H1 (cell line): ENCODE measurements at regions not wholly inside any gene's neighbourhood (a gene's known extent, or its start where the extent isn't known, plus 50 kb on each side); places are given as distances from the start of the nearest gene placed in this dataset.

Experiments used
- CTCF ChIA-PET: fragments of 300-600 bp; sonication (Branson Sonifier 250); formaldehyde crosslinking; loops from one replicate; lab custom pipeline; 2021; ENCODE audit not compliant: partially characterized antibody; lab: Charles Lee
- POLR2A ChIA-PET: fragments of 300-600 bp; sonication (Branson Sonifier 250); formaldehyde crosslinking; loops from one replicate; lab custom pipeline; 2021; ENCODE audit warnings: inconsistent platforms; ENCODE audit not compliant: partially characterized antibody; lab: Charles Lee
- DNase-seq, 2 experiments: peaks; one replicate each; pipeline versions ENCODE4 v3.0.0 to v3.0.0-alpha.2; 2010 to 2022; ENCODE audit warnings: low spot score in 2 of 2, low read depth in 1 of 2, mixed read lengths in 1 of 2
- FAIRE-seq: peaks from 2 replicates; lab custom pipeline; 2011; peaks lifted over from hg19 to GRCh38; lab: Jason Lieb, UNC
- H2AFZ ChIP-seq: 2 replicates; pipeline ENCODE4 v1.8.1; 2012; ENCODE audit warnings: low read length, inconsistent platforms
- H2AK5ac ChIP-seq: 2 replicates; pipeline ENCODE4 v1.6.1; 2013; ENCODE audit warnings: low read depth, low read length
- H2BK120ac ChIP-seq: replicated peaks from 2 replicates; pipeline ENCODE3; 2013; ENCODE audit warnings: low read depth, low read length, inconsistent platforms
- H2BK12ac ChIP-seq: 2 replicates; pipeline ENCODE4 v1.6.1; 2013; ENCODE audit warnings: low read depth, low read length
- H2BK15ac ChIP-seq: 2 replicates; pipeline ENCODE4 v1.6.1; 2013; ENCODE audit warnings: low read length
- H2BK20ac ChIP-seq: 2 replicates; pipeline ENCODE4 v1.6.1; 2013; ENCODE audit warnings: low read length
- H2BK5ac ChIP-seq: 2 replicates; pipeline ENCODE4 v1.6.1; 2013; ENCODE audit warnings: low read depth, low read length
- H3K14ac ChIP-seq: 2 replicates; pipeline ENCODE4 v1.6.1; 2013; ENCODE audit warnings: inconsistent platforms; ENCODE audit not compliant: insufficient read length
- H3K18ac ChIP-seq: 2 replicates; pipeline ENCODE4 v1.6.1; 2013; ENCODE audit warnings: low read length; ENCODE audit errors: extremely low read depth
- H3K23ac ChIP-seq: 2 replicates; pipeline ENCODE4 v1.6.1; 2013; ENCODE audit warnings: inconsistent platforms; ENCODE audit not compliant: insufficient read length
- H3K23me2 ChIP-seq: 2 replicates; pipeline ENCODE4 v1.6.1; 2013; ENCODE audit warnings: low read depth, low read length
- H3K27ac ChIP-seq: 2 replicates; pipeline ENCODE4 v1.6.1; 2011; ENCODE audit warnings: low read depth, low read length, inconsistent platforms
- H3K27me3 ChIP-seq, 4 experiments: replicated peaks in 1 of 4; 1 replicate in 1 of 4; 2 replicates in 3 of 4; pipeline versions ENCODE4 v1.6.1 to v1.8.1; 2011 to 2013; ENCODE audit warnings: low read length in 3 of 4, mild to moderate bottlenecking in 3 of 4, inconsistent platforms in 2 of 4, mixed read lengths in 2 of 4, moderate library complexity in 1 of 4; ENCODE audit not compliant: control insufficient read depth in 3 of 4, insufficient read depth in 3 of 4; ENCODE audit errors: extremely low read depth in 1 of 4
- H3K36me3 ChIP-seq, 4 experiments: 2 replicates each; pipeline versions ENCODE4 v1.6.1 to v1.8.1; 2011 to 2013; ENCODE audit warnings: mild to moderate bottlenecking in 4 of 4, low read length in 3 of 4, moderate library complexity in 2 of 4, control low read depth in 1 of 4, inconsistent platforms in 1 of 4; ENCODE audit not compliant: insufficient read depth in 4 of 4, control insufficient read depth in 2 of 4
- H3K4ac ChIP-seq: replicated peaks from 2 replicates; pipeline ENCODE3; 2013; ENCODE audit warnings: low read length, low read depth, mixed read lengths, inconsistent platforms; ENCODE audit not compliant: insufficient read length
- H3K4me1 ChIP-seq, 4 experiments: replicated peaks in 1 of 4; 1 replicate in 1 of 4; 2 replicates in 3 of 4; pipeline versions ENCODE4 v1.6.1 to v1.8.1; 2011 to 2013; ENCODE audit warnings: low read length in 3 of 4, inconsistent platforms in 2 of 4, mixed read lengths in 1 of 4; ENCODE audit not compliant: insufficient read depth in 4 of 4, control insufficient read depth in 3 of 4
- H3K4me2 ChIP-seq, 2 experiments: 2 replicates each; pipeline versions ENCODE4 v1.6.1 to v1.8.1; 2011 to 2013; ENCODE audit warnings: low read depth in 2 of 2, low read length in 2 of 2, control low read depth in 1 of 2, inconsistent platforms in 1 of 2, mild to moderate bottlenecking in 1 of 2; ENCODE audit not compliant: insufficient read depth in 1 of 2
- H3K4me3 ChIP-seq, 4 experiments: fragments of 200-600, 300-600 bp in 1 of 4; sonication (generic), shearing (Covaris generic), sonication (Bioruptor Twin) in 1 of 4; 2 replicates each; pipeline versions ENCODE4 v1.5.1 to v1.8.1; 2011 to 2016; ENCODE audit warnings: low read length in 4 of 4, low read depth in 3 of 4, control low read depth in 2 of 4, inconsistent platforms in 2 of 4, mild to moderate bottlenecking in 2 of 4, mixed read lengths in 1 of 4, moderate library complexity in 1 of 4; ENCODE audit not compliant: insufficient read depth in 2 of 4; ENCODE audit errors: extremely low read depth in 1 of 4
- H3K56ac ChIP-seq: replicated peaks from 2 replicates; pipeline ENCODE3; 2013; ENCODE audit warnings: low read depth, mild to moderate bottlenecking, mixed read lengths, low read length, inconsistent platforms; ENCODE audit not compliant: insufficient read length
- H3K79me1 ChIP-seq: 2 replicates; pipeline ENCODE4 v1.6.1; 2013; ENCODE audit warnings: low read depth, low read length, control low read depth
- H3K79me2 ChIP-seq, 2 experiments: 2 replicates each; pipeline versions ENCODE4 v1.6.1 to v1.8.1; 2012 to 2013; ENCODE audit warnings: low read length in 2 of 2, mild to moderate bottlenecking in 2 of 2, inconsistent platforms in 1 of 2; ENCODE audit not compliant: insufficient read depth in 2 of 2, control insufficient read depth in 1 of 2
- H3K9ac ChIP-seq, 4 experiments: replicated peaks in 1 of 4; 1 replicate in 1 of 4; 2 replicates in 3 of 4; pipeline versions ENCODE4 v1.6.1 to v1.8.1; 2011 to 2013; ENCODE audit warnings: low read depth in 3 of 4, low read length in 3 of 4, control low read depth in 2 of 4, mild to moderate bottlenecking in 2 of 4, moderate library complexity in 2 of 4, inconsistent platforms in 1 of 4; ENCODE audit errors: extremely low read depth in 1 of 4
- H3K9me3 ChIP-seq, 2 experiments: 2 replicates each; pipeline versions ENCODE4 v1.6.1 to v1.8.1; 2012 to 2013; ENCODE audit warnings: mild to moderate bottlenecking in 2 of 2, moderate library complexity in 2 of 2, control low read depth in 1 of 2, inconsistent platforms in 1 of 2, low read depth in 1 of 2, low read length in 1 of 2, mixed read lengths in 1 of 2; ENCODE audit not compliant: insufficient read depth in 2 of 2
- H4K20me1 ChIP-seq, 2 experiments: replicated peaks in 1 of 2; 2 replicates each; pipeline versions ENCODE3 to v1.8.1; 2011 to 2013; ENCODE audit warnings: inconsistent platforms in 2 of 2, low read length in 2 of 2, mild to moderate bottlenecking in 1 of 2; ENCODE audit not compliant: insufficient read depth in 2 of 2, control insufficient read depth in 1 of 2
- H4K5ac ChIP-seq: 2 replicates; pipeline ENCODE4 v1.6.1; 2013; ENCODE audit warnings: low read length, low read depth, mixed read lengths, inconsistent platforms; ENCODE audit not compliant: insufficient read length
- H4K8ac ChIP-seq: 2 replicates; pipeline ENCODE4 v1.8.0; 2013; ENCODE audit warnings: mild to moderate bottlenecking, moderate library complexity, low read length, inconsistent platforms; ENCODE audit not compliant: insufficient read depth; ENCODE audit errors: extremely low read depth
- H4K91ac ChIP-seq: replicated peaks from 2 replicates; pipeline ENCODE3; 2013; ENCODE audit warnings: low read length, mixed read lengths, inconsistent platforms; ENCODE audit not compliant: insufficient read length
- CTCF ChIP-seq, 3 experiments: IDR thresholded peaks; 1 replicate in 2 of 3; 2 replicates in 1 of 3; pipeline versions ENCODE4 v1.5.1 to v1.6.1; 2011; ENCODE audit warnings: low read length in 3 of 3, mild to moderate bottlenecking in 3 of 3, inconsistent platforms in 2 of 3, low read depth in 1 of 3, moderate library complexity in 1 of 3; ENCODE audit not compliant: insufficient read depth in 1 of 3; ENCODE audit errors: control extremely low read depth in 1 of 3
- GABPA ChIP-seq: IDR thresholded peaks from 2 replicates; pipeline ENCODE4 v1.6.1; 2011; ENCODE audit warnings: mild to moderate bottlenecking, low read length, moderate library complexity, borderline replicate concordance; ENCODE audit not compliant: insufficient read depth
- HDAC2 ChIP-seq, 2 experiments: fragments of 300-600 bp in 1 of 2; sonication (generic) in 1 of 2; IDR thresholded peaks; 2 replicates each; pipeline ENCODE4 v1.6.1; 2011 to 2012; ENCODE audit warnings: low read depth in 2 of 2, low read length in 2 of 2, mild to moderate bottlenecking in 2 of 2, moderate library complexity in 2 of 2, borderline replicate concordance in 1 of 2, inconsistent platforms in 1 of 2
- HDAC6 ChIP-seq: IDR thresholded peaks from one replicate; pipeline ENCODE4 v1.7.1; 2012; ENCODE audit warnings: low read depth, mild to moderate bottlenecking, inconsistent platforms, low read length, moderate library complexity
- POLR2A ChIP-seq, 2 experiments: IDR thresholded peaks; 1 replicate in 1 of 2; 2 replicates in 1 of 2; pipeline ENCODE4 v1.6.1; 2011; ENCODE audit warnings: low read depth in 2 of 2, low read length in 2 of 2, mild to moderate bottlenecking in 2 of 2; ENCODE audit errors: control extremely low read depth in 1 of 2
- POLR2AphosphoS5 ChIP-seq: IDR thresholded peaks from 2 replicates; pipeline ENCODE4 v1.6.1; 2011; ENCODE audit warnings: low read depth, low read length
- SIN3A ChIP-seq, 2 experiments: IDR thresholded peaks in 1 of 2; conservative IDR thresholded peaks in 1 of 2; 2 replicates each; pipeline ENCODE4 v1.6.1; 2011 to 2012; ENCODE audit warnings: low read length in 2 of 2, improper control_type of control experiment in 1 of 2, low read depth in 1 of 2, mild to moderate bottlenecking in 1 of 2
- SP2 ChIP-seq: IDR thresholded peaks from 2 replicates; pipeline ENCODE4 v1.6.1; 2012; ENCODE audit warnings: mild to moderate bottlenecking, low read length, inconsistent platforms
- TBP ChIP-seq: IDR thresholded peaks from 2 replicates; pipeline ENCODE4 v1.6.1; 2011; ENCODE audit warnings: low read depth, low read length, improper control_type of control experiment
- TEAD4 ChIP-seq: IDR thresholded peaks from 2 replicates; pipeline ENCODE4 v1.6.1; 2012; ENCODE audit warnings: low read depth, low read length, inconsistent platforms, mixed read lengths
- YY1 ChIP-seq: IDR thresholded peaks from 2 replicates; pipeline ENCODE4 v1.6.1; 2011; ENCODE audit warnings: low read depth, mild to moderate bottlenecking, low read length
- WGBS, 2 experiments: shearing (Covaris generic) in 1 of 2; methylation state at CpG; one replicate each; pipeline versions ENCODE4 v1.1.6 to v1.1.7; 2013 to 2015; ENCODE audit warnings: low lambda C conversion rate in 2 of 2, mixed read lengths in 2 of 2, inconsistent platforms in 1 of 2, low coverage in 1 of 2, missing lambda C conversion rate in 1 of 2; ENCODE audit not compliant: insufficient replicate concordance in 2 of 2, insufficient coverage in 1 of 2, insufficient read length in 1 of 2; ENCODE audit errors: extremely low coverage in 1 of 2, missing lambda C conversion rate in 1 of 2; 5-methylcytosine and 5-hydroxymethylcytosine counted together

- Histone ChIP-seq H4K8ac (no peak overlapping the region), H3K4me1 (peaks cover 0 to 3% (median 0%) of the 10 kb centered on the region in 4 experiments; a peak in 1 of 7 replicates), H4K91ac (no peak overlapping the region), H3K27me3 (no peaks in the 10 kb centered on the region), H3K9me3 (no peaks in the 10 kb centered on the region), H3K4ac (no peak overlapping the region), H2AFZ (no peak overlapping the region), H3K56ac (no peak overlapping the region), H3K79me1 (no peaks in the 10 kb centered on the region), H3K79me2 (no peaks in the 10 kb centered on the region), H2BK120ac (no peak overlapping the region), H3K23ac (no peak overlapping the region), H2AK5ac (no peak overlapping the region), H2BK15ac (no peak overlapping the region), H4K5ac (no peak overlapping the region), H3K4me2 (no peak overlapping the region), H3K14ac (no peak overlapping the region), H3K23me2 (no peaks in the 10 kb centered on the region), H4K20me1 (no peaks in the 10 kb centered on the region), H3K9ac (no peak overlapping the region), H2BK12ac (no peak overlapping the region; the same call in 1 of the 2 replicates), H2BK20ac (no peak overlapping the region), H3K18ac (no peak overlapping the region), H3K27ac (no peak overlapping the region), H3K36me3 (no peaks in the 10 kb centered on the region), H3K4me3 (no peak overlapping the region), H2BK5ac (no peak overlapping the region)
- FAIRE-seq = no peak
- ChIA-PET CTCF (no interaction called here), POLR2A (interaction anchor here (1.4 kb wide), 1 partner anchor 10 kb away, joined by 3 read pairs; no protein-coding TSS in a partner anchor)
- DNase-seq = no peak
- WGBS, 2 experiments = 88% methylated on average over 7 of the region's 7 CpGs; no CpG with 5 or more reads in 1 of the 2 experiments
- no peak for TF ChIP-seq HDAC6
- no peak for TF ChIP-seq SIN3A (conservative IDR thresholded peaks at IDR 0.05 in 1 of 2, IDR thresholded peaks at IDR 0.05 in 1 of 2; ENCODE audit: low read depth in 1 of 2, low read length in 2 of 2)
- TF ChIP-seq TEAD4 = no peak
- TF ChIP-seq GABPA = no peak
- no peak for TF ChIP-seq SP2
- TF ChIP-seq CTCF (IDR thresholded peaks at IDR 0.05; ENCODE audit: control extremely low read depth in 1 of 3, insufficient read depth in 1 of 3, low read depth in 1 of 3, low read length in 3 of 3) = no peak
- no peak for TF ChIP-seq TBP
- TF ChIP-seq POLR2A (IDR thresholded peaks at IDR 0.05; ENCODE audit: control extremely low read depth in 1 of 2, low read depth in 2 of 2, low read length in 2 of 2) = no peak
- TF ChIP-seq HDAC2 (IDR thresholded peaks at IDR 0.05; ENCODE audit: borderline replicate concordance in 1 of 2, low read depth in 2 of 2, low read length in 2 of 2) = no peak
- TF ChIP-seq YY1 = no peak
- no peak for TF ChIP-seq POLR2AphosphoS5
Measured at GRCh38 chr19:20269461-20269860, 102.4 kb downstream of the ZNF486 start.
